ENCODE measurements at regions not wholly inside any gene's neighbourhood (a gene's known extent, or its start where the extent isn't known, plus 50 kb on each side); places are given as distances from the start of the nearest gene placed in this dataset.

- H3K9me3 ChIP-seq, result no peaks in the 10 kb centered on the region
- no peak overlapping the region for H3K4me3 ChIP-seq
- intact Hi-C loops (cut with DNase I, micrococcal nuclease), result no loop called here
- peaks cover 6% of the 10 kb centered on the region for H3K4me1 ChIP-seq (ENCODE audit: low read depth)
- TF ChIP-seq CTCF (IDR thresholded peaks at IDR 0.05), result no peak
- DNase-seq (no peak), ATAC-seq (peak; percentile 68)
- no peaks in the 10 kb centered on the region for H3K36me3 ChIP-seq (ENCODE audit: low read depth)
Observed at GRCh38 chr9:90012949-90013348, 408.1 kb downstream of the GADD45G start.

GRCh38 chr9:90013778-90014177 is 409.0 kb downstream of the GADD45G start:
- no peak for DNase-seq
- Histone ChIP-seq H3K4me1 (ENCODE audit: low read depth) (peaks cover 6% of the 10 kb centered on the region), H3K36me3 (ENCODE audit: low read depth) (no peaks in the 10 kb centered on the region), H3K4me3 (no peak overlapping the region), H3K9me3 (no peaks in the 10 kb centered on the region)
- ATAC-seq, result no peak
- intact Hi-C loops (cut with DNase I, micrococcal nuclease), result no loop called here
- TF ChIP-seq CTCF (IDR thresholded peaks at IDR 0.05), result no peak

GRCh38 chr9:90014421-90014820 is 409.6 kb downstream of the GADD45G start:
- intact Hi-C loops (cut with DNase I, micrococcal nuclease), result no loop called here
- Histone ChIP-seq H3K36me3 (ENCODE audit: low read depth) (no peaks in the 10 kb centered on the region), H3K4me3 (no peak overlapping the region), H3K9me3 (no peaks in the 10 kb centered on the region), H3K4me1 (ENCODE audit: low read depth) (peaks cover 6% of the 10 kb centered on the region)
- no peak for DNase-seq
- TF ChIP-seq CTCF (IDR thresholded peaks at IDR 0.05), result no peak
- ATAC-seq, result no peak

- Histone ChIP-seq H3K36me3 (ENCODE audit: low read depth) (no peaks in the 10 kb centered on the region), H3K4me3 (no peak overlapping the region), H3K9me3 (no peaks in the 10 kb centered on the region), H3K4me1 (ENCODE audit: low read depth) (peaks cover 6% of the 10 kb centered on the region)
- ATAC-seq (no peak), DNase-seq (no peak)
- intact Hi-C loops (cut with DNase I, micrococcal nuclease), result no loop called here
- TF ChIP-seq CTCF (IDR thresholded peaks at IDR 0.05), result no peak
Observed at GRCh38 chr9:90016272-90016671, 411.5 kb downstream of the GADD45G start.

GRCh38 chr9:90017679-90018078 is 412.9 kb downstream of the GADD45G start:
- ATAC-seq (no peak), DNase-seq (no peak)
- H3K9me3 ChIP-seq, result no peaks in the 10 kb centered on the region
- peaks cover 6% of the 10 kb centered on the region for H3K4me1 ChIP-seq (ENCODE audit: low read depth)
- no peak for TF ChIP-seq CTCF (IDR thresholded peaks at IDR 0.05)
- H3K4me3 ChIP-seq, result no peak overlapping the region
- intact Hi-C loops (cut with DNase I, micrococcal nuclease), result no loop called here
- H3K36me3 ChIP-seq (ENCODE audit: low read depth), result no peaks in the 10 kb centered on the region

GRCh38 chr9:90018688-90019087 is 413.9 kb downstream of the GADD45G start:
- H3K9me3 ChIP-seq, result no peaks in the 10 kb centered on the region
- no peaks in the 10 kb centered on the region for H3K4me1 ChIP-seq (ENCODE audit: low read depth)
- no peak for TF ChIP-seq CTCF (IDR thresholded peaks at IDR 0.05)
- no peaks in the 10 kb centered on the region for H3K36me3 ChIP-seq (ENCODE audit: low read depth)
- no peak overlapping the region for H3K4me3 ChIP-seq
- intact Hi-C loops (cut with DNase I, micrococcal nuclease), result no loop called here
- DNase-seq, result no peak
- no peak for ATAC-seq
